Colonic mucosa (tissue), 4 donors: ENCODE measurements at regions not wholly inside any gene's neighbourhood (a gene's known extent, or its start where the extent isn't known, plus 50 kb on each side); places are given as distances from the start of the nearest gene placed in this dataset.

Experiments
- DNase-seq: peaks from one replicate; pipeline ENCODE4 v3.0.0-alpha.2; 2020
- H3K27ac ChIP-seq: fragments of 200-600 bp; one replicate; pipeline ENCODE4 v1.8.0; 2021
- H3K27me3 ChIP-seq: fragments of 200-600 bp; one replicate; pipeline ENCODE4 v1.8.0; 2021
- H3K36me3 ChIP-seq: fragments of 200-600 bp; one replicate; pipeline ENCODE4 v1.8.0; 2021
- H3K4me1 ChIP-seq: fragments of 200-600 bp; one replicate; pipeline ENCODE4 v1.8.0; 2021; ENCODE audit warnings: mild to moderate bottlenecking
- H3K4me3 ChIP-seq: fragments of 200-600 bp; one replicate; pipeline ENCODE4 v1.8.0; 2021
- H3K9ac ChIP-seq, 2 donors: one replicate each; pipeline ENCODE4 v1.7.0; 2013; ENCODE audit warnings: control low read depth in 2 of 2, low read depth in 2 of 2, low read length in 2 of 2
- H3K9me3 ChIP-seq: fragments of 200-600 bp; one replicate; pipeline ENCODE4 v1.8.0; 2021
- intact Hi-C: fragments of 100-400 bp; cut with DNase I; formaldehyde crosslinking; loops from one replicate; pipeline ENCODE4 v1.14.1; 2022
- TF ChIP-seq, protein P1 (sequence below): fragments of 200-600 bp; IDR thresholded peaks from one replicate; pipeline ENCODE4 v1.8.0; 2022; ENCODE audit warnings: antibody characterized with exemption, mild to moderate bottlenecking
- donor health status: healthy.
- donor health status: DM: no; HTN: no; CAD: no.
- donor health status: DM: no; HTN: no; CAD: no.

DNA sequence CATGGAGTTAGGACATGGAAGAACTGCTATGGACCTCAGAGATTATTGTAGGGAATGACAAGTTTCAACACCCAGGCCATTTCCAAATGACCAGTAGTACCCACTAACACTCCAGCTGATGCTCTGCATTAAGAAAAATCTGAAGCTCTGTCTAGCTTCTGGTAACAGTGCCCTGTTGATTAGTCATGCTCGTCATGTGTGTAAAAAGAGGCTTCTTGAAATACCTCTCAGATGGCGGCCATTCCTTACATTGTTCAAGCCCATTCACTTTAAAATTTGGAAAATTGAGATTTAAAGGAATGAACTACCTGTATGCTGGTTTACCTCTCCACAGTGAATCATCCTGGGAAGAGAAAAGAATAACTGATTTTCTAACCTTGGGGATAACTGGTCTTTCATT is 527.9 kb upstream of the ARGLU1 start:
- intact Hi-C loops, result no loop called here
- H3K36me3 ChIP-seq, result no peaks in the 10 kb centered on the region
- TF ChIP-seq, protein P1, sequence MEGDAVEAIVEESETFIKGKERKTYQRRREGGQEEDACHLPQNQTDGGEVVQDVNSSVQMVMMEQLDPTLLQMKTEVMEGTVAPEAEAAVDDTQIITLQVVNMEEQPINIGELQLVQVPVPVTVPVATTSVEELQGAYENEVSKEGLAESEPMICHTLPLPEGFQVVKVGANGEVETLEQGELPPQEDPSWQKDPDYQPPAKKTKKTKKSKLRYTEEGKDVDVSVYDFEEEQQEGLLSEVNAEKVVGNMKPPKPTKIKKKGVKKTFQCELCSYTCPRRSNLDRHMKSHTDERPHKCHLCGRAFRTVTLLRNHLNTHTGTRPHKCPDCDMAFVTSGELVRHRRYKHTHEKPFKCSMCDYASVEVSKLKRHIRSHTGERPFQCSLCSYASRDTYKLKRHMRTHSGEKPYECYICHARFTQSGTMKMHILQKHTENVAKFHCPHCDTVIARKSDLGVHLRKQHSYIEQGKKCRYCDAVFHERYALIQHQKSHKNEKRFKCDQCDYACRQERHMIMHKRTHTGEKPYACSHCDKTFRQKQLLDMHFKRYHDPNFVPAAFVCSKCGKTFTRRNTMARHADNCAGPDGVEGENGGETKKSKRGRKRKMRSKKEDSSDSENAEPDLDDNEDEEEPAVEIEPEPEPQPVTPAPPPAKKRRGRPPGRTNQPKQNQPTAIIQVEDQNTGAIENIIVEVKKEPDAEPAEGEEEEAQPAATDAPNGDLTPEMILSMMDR, result no peak
- no peaks in the 10 kb centered on the region for H3K4me1 ChIP-seq
- no peak overlapping the region for H3K4me3 ChIP-seq
- no peak overlapping the region for H3K27ac ChIP-seq
- H3K27me3 ChIP-seq, result no peaks in the 10 kb centered on the region
- no peaks in the 10 kb centered on the region for H3K9me3 ChIP-seq
- no peak for DNase-seq
- H3K9ac ChIP-seq, result no peak overlapping the region

DNA sequence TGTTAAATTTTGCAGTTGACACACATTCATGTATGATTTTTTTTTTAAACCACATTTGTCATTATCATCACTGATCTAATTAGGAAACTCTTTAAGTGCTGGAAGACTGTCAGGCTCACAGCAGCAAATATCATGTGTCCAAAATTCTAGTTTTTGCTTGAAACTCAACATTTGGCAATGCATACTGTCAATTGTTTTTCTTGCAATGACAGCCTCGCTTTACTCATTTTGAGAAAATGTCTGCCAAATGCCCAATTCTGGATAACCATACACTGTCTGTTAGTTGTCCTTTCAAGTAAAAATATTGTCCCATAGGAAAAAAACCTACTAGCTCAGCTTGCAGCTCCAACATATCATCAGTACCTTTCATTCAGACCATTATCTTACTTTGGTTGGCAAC is 523.9 kb upstream of the ARGLU1 start:
- intact Hi-C loops, result no loop called here
- H3K4me1 ChIP-seq, result no peaks in the 10 kb centered on the region

DNA sequence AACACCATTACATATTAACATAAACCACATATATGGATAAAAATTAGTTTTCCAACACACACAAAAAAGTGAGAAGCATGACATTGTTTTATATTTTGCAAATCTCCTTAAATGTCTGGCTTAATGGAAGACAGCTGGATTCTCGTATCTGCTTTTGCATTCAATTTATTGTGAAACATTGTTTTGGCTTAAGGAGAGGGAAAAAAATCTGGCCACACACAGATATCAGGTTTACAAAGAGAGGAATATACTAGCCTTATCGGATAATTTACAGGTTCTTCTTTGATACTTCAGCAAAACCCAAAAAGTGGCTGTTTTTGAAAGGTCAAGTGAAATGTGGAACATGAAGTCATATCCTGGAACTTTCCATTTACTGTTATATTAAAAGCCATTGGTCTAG is 523.5 kb upstream of the ARGLU1 start:
- Histone ChIP-seq H3K9me3 (no peaks in the 10 kb centered on the region), H3K27me3 (no peaks in the 10 kb centered on the region), H3K27ac (no peak overlapping the region), H3K4me1 (no peaks in the 10 kb centered on the region), H3K36me3 (no peaks in the 10 kb centered on the region), H3K9ac (no peak overlapping the region), H3K4me3 (no peak overlapping the region)
- TF ChIP-seq, protein P1, result no peak
- DNase-seq, result no peak
- intact Hi-C loops, result no loop called here

More for the DNA sequence above, 523.9 kb upstream of the ARGLU1 start:
- TF ChIP-seq, protein P1, result no peak
- DNase-seq, result no peak
- no peaks in the 10 kb centered on the region for H3K9me3 ChIP-seq
- H3K36me3 ChIP-seq, result no peaks in the 10 kb centered on the region
- no peak overlapping the region for H3K4me3 ChIP-seq
- no peak overlapping the region for H3K9ac ChIP-seq
- H3K27ac ChIP-seq, result no peak overlapping the region
- H3K27me3 ChIP-seq, result no peaks in the 10 kb centered on the region

DNA sequence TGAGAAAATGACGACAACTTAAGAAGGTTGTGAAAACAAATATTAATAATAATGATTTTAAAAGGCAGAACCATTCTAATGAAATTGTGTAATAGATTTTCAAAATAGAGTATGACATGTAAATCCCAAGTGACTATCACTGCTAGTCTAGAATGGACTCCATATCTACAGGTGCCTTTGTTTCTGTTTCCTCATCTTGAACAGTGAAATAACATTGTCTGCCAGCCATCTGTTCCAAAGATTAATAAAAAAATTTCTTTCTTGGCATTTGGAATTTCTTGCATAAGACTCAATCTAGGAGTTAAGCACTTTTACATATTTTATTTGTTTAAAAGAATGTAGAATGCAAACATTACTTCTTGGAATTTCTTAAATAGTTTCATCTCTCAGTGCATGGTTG is 520.1 kb upstream of the ARGLU1 start:
- no peak for DNase-seq
- TF ChIP-seq, protein P1, result no peak
- Histone ChIP-seq H3K9me3 (no peaks in the 10 kb centered on the region), H3K4me1 (no peaks in the 10 kb centered on the region), H3K27me3 (no peaks in the 10 kb centered on the region), H3K36me3 (no peaks in the 10 kb centered on the region), H3K4me3 (no peak overlapping the region), H3K27ac (no peak overlapping the region), H3K9ac (no peak overlapping the region)
- intact Hi-C loops, result no loop called here

DNA sequence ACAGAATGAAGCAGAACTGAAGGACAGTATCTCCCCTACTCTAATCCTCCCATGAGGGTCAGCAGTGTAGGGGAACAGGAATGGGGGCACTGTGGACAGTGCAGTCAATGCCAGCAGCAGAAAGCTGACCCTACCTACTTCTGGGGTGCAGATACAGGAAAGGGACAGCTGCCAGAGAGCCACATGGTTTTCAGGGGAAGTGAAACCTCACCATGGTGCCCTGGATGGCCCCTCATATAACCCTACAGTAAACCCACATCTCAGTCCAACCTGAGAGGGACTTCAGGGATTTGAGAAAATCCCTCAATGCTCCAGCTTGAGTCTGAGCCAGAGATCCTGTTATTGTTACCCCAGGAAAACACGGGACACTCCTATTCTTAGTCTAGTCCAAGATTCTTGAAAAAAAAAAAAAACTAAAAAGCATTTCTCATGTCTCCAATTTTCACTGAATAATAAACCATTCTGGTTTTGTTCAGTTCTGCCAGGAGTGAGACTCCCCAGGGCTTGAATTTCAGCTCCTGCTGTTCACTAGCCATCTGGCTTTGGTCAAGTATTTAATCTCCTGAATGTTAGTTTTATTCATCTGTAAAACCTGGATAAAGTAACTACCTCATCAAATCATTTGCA is 511.6 kb upstream of the ARGLU1 start:
- intact Hi-C loops, result no loop called here
- H3K27me3 ChIP-seq, result no peaks in the 10 kb centered on the region
- no peaks in the 10 kb centered on the region for H3K36me3 ChIP-seq
- H3K9ac ChIP-seq, result no peak overlapping the region
- no peak for DNase-seq
- H3K4me3 ChIP-seq, result no peak overlapping the region
- no peaks in the 10 kb centered on the region for H3K9me3 ChIP-seq
- H3K27ac ChIP-seq, result no peak overlapping the region
- H3K4me1 ChIP-seq, result no peaks in the 10 kb centered on the region
- TF ChIP-seq, protein P1, result no peak
